ENCODE measurements at regions not wholly inside any gene's neighbourhood (a gene's known extent, or its start where the extent isn't known, plus 50 kb on each side); places are given as distances from the start of the nearest gene placed in this dataset.

DNA sequence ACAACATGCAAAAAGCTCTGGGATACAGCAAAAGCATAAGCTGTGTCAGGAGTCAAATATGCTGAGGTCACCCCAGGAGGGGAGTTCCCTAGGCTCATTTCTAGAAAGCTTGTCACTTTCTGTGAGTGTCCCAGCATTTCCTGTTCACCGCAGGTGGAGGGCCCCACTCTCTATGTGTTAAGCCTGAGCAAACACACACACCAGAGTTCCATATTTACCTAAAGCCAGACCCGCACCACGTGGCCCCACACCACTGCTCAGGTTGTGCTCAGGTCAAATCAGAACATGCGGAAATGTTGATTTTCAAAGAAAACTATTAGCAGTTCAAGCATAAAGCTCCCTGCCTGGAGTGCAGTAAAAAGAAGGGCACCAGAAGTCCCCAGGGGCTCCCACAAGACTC, 259.6 kb upstream of the PPP2R2D start:
- peak; percentile 79 for ATAC-seq (ENCODE audit: insufficient read depth, low FRiP score)
- Histone ChIP-seq H3K9me3 (ENCODE audit: control insufficient read depth in 4 of 4, insufficient read depth in 3 of 4, low read length in 3 of 4) (peaks cover 0 to 15% (median 2%) of the 10 kb centered on the region in 4 donors), H3K4me1 (ENCODE audit: control insufficient read depth in 5 of 5, insufficient read depth in 5 of 5, low read length in 5 of 5) (peaks cover 0 to 3% (median 0%) of the 10 kb centered on the region in 5 donors), H3K36me3 (ENCODE audit: control insufficient read depth in 4 of 4, insufficient read depth in 4 of 4, low read length in 4 of 4) (no peaks in the 10 kb centered on the region), H3K4me3 (no peak overlapping the region), H3K27me3 (ENCODE audit: control insufficient read depth in 3 of 3, insufficient read depth in 3 of 3, low read length in 2 of 3) (no peaks in the 10 kb centered on the region), H3K27ac (ENCODE audit: low read depth in 1 of 2, low read length in 1 of 2) (no peak overlapping the region), H3K9ac (ENCODE audit: insufficient read depth in 1 of 2, low read length in 2 of 2) (no peak overlapping the region)
- WGBS, 2 donors, result 34 to 51% methylated on average over 4 of the region's 4 CpGs
- DNase-seq, result peak; percentile 62 to 78 (median 70)
- TF ChIP-seq, protein P1, sequence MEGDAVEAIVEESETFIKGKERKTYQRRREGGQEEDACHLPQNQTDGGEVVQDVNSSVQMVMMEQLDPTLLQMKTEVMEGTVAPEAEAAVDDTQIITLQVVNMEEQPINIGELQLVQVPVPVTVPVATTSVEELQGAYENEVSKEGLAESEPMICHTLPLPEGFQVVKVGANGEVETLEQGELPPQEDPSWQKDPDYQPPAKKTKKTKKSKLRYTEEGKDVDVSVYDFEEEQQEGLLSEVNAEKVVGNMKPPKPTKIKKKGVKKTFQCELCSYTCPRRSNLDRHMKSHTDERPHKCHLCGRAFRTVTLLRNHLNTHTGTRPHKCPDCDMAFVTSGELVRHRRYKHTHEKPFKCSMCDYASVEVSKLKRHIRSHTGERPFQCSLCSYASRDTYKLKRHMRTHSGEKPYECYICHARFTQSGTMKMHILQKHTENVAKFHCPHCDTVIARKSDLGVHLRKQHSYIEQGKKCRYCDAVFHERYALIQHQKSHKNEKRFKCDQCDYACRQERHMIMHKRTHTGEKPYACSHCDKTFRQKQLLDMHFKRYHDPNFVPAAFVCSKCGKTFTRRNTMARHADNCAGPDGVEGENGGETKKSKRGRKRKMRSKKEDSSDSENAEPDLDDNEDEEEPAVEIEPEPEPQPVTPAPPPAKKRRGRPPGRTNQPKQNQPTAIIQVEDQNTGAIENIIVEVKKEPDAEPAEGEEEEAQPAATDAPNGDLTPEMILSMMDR (IDR thresholded peaks at IDR 0.05; ENCODE audit: control extremely low read depth, extremely low read depth), result no peak

DNA sequence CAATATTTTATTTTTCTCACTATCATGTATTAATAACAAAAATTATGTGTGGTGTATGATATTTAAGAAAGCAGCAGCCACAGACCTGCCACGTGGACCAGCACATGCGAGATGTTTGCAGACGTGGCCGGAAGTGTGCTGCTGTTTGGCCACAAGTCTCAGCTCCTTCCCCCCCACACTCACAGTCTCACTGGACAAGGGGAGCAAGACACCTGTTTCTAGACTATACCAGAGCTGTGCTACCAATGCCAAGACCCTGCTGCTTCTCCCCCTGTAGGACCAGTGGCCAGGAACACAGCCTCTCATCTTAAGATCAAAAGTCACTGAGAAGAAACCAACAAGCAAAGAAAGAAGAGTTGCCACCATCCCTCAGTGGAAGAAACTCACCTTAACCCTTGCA, 258.9 kb upstream of the PPP2R2D start:
- Histone ChIP-seq H3K9ac (ENCODE audit: insufficient read depth in 1 of 2, low read length in 2 of 2) (no peak overlapping the region), H3K4me3 (no peak overlapping the region), H3K9me3 (ENCODE audit: control insufficient read depth in 4 of 4, insufficient read depth in 3 of 4, low read length in 3 of 4) (peaks cover 0 to 15% (median 2%) of the 10 kb centered on the region in 4 donors), H3K27ac (ENCODE audit: low read depth in 1 of 2, low read length in 1 of 2) (no peak overlapping the region), H3K36me3 (ENCODE audit: control insufficient read depth in 4 of 4, insufficient read depth in 4 of 4, low read length in 4 of 4) (no peaks in the 10 kb centered on the region), H3K4me1 (ENCODE audit: control insufficient read depth in 5 of 5, insufficient read depth in 5 of 5, low read length in 5 of 5) (peaks cover 0 to 3% (median 0%) of the 10 kb centered on the region in 5 donors), H3K27me3 (ENCODE audit: control insufficient read depth in 3 of 3, insufficient read depth in 3 of 3, low read length in 2 of 3) (no peaks in the 10 kb centered on the region)
- WGBS, 2 donors, result 79 to 82% methylated on average over 4 of the region's 4 CpGs
- no peak for DNase-seq
- TF ChIP-seq, protein P1 (IDR thresholded peaks at IDR 0.05; ENCODE audit: control extremely low read depth, extremely low read depth), result no peak
- ATAC-seq (ENCODE audit: insufficient read depth, low FRiP score), result no peak

DNA sequence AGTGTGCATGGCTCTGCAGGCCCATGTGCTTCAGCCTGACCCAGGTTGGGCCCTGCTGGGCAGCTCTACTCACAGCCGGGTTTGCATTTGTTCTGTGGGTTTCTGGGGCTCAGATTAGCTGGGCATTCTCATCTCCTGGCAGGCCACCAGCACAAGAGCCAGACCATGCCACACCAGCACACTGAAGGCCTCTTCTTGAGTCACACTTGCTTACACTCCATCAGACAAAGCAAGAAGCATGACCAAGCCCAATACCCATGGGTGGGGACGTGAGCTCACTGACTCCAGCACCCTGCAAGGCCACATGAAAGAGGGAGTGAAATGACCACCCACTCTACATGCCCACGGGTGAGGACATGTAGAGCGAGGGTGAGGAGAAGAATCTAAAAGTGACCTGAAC, 257.8 kb upstream of the PPP2R2D start:
- TF ChIP-seq, protein P1 (IDR thresholded peaks at IDR 0.05; ENCODE audit: control extremely low read depth, extremely low read depth), result no peak
- ATAC-seq (ENCODE audit: insufficient read depth, low FRiP score) (no peak), DNase-seq (no peak)
- H3K27me3 ChIP-seq (ENCODE audit: control insufficient read depth in 3 of 3, insufficient read depth in 3 of 3, low read length in 2 of 3), result no peaks in the 10 kb centered on the region
- H3K4me3 ChIP-seq, result no peak overlapping the region
- H3K36me3 ChIP-seq (ENCODE audit: control insufficient read depth in 4 of 4, insufficient read depth in 4 of 4, low read length in 4 of 4), result no peaks in the 10 kb centered on the region
- no peak overlapping the region for H3K27ac ChIP-seq (ENCODE audit: low read depth in 1 of 2, low read length in 1 of 2)
- H3K9ac ChIP-seq (ENCODE audit: insufficient read depth in 1 of 2, low read length in 2 of 2), result no peak overlapping the region
- WGBS, 2 donors, result 74 to 80% methylated on average over 4 of the region's 4 CpGs
- peaks cover 0 to 15% (median 2%) of the 10 kb centered on the region in 4 donors for H3K9me3 ChIP-seq (ENCODE audit: control insufficient read depth in 4 of 4, insufficient read depth in 3 of 4, low read length in 3 of 4)
- H3K4me1 ChIP-seq (ENCODE audit: control insufficient read depth in 5 of 5, insufficient read depth in 5 of 5, low read length in 5 of 5), result peaks cover 0 to 6% (median 3%) of the 10 kb centered on the region in 5 donors

DNA sequence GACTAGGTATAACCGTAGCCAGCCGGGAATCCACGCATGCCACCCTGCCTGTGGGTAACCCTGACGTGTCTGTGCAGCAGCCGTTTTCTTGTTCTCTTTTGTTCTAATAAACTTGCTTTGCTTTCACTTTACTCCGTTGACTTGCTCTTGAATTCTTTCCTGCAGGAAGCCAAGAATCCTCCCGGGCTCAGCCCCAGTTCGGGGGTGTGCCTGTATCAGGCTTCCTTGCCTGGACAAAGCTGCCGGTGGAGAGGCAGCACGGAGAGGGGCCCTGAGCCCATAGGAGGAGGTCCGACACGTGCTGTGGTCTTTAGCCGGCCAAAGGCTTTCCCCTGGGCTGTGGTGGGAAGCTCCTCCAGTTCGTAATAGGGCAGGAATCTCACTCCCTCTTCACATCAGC, 256.5 kb upstream of the PPP2R2D start:
- Histone ChIP-seq H3K36me3 (ENCODE audit: control insufficient read depth in 4 of 4, insufficient read depth in 4 of 4, low read length in 4 of 4) (no peaks in the 10 kb centered on the region), H3K9me3 (ENCODE audit: control insufficient read depth in 4 of 4, insufficient read depth in 3 of 4, low read length in 3 of 4) (peaks cover 0 to 3% (median 2%) of the 10 kb centered on the region in 4 donors), H3K4me3 (no peak overlapping the region), H3K4me1 (ENCODE audit: control insufficient read depth in 5 of 5, insufficient read depth in 5 of 5, low read length in 5 of 5) (peaks cover 0 to 6% (median 3%) of the 10 kb centered on the region in 5 donors), H3K27me3 (ENCODE audit: control insufficient read depth in 3 of 3, insufficient read depth in 3 of 3, low read length in 2 of 3) (peaks cover 0 to 3% (median 0%) of the 10 kb centered on the region in 3 donors), H3K27ac (ENCODE audit: low read depth in 1 of 2, low read length in 1 of 2) (no peak overlapping the region), H3K9ac (ENCODE audit: insufficient read depth in 1 of 2, low read length in 2 of 2) (no peak overlapping the region)
- TF ChIP-seq, protein P1 (IDR thresholded peaks at IDR 0.05; ENCODE audit: control extremely low read depth, extremely low read depth), result no peak
- DNase-seq, result no peak
- WGBS, 2 donors, result 57 to 58% methylated on average over 14 of the region's 14 CpGs
- no peak for ATAC-seq (ENCODE audit: insufficient read depth, low FRiP score)
